ENCODE measurements at regions not wholly inside any gene's neighbourhood (a gene's known extent, or its start where the extent isn't known, plus 50 kb on each side); places are given as distances from the start of the nearest gene placed in this dataset.

- TF ChIP-seq CTCF (IDR thresholded peaks at IDR 0.05) (no peak), POLR2A (IDR thresholded peaks at IDR 0.05) (no peak), POLR2AphosphoS5 (IDR thresholded peaks at IDR 0.05) (no peak)
- WGBS = 93% methylated on average over 3 of the region's 3 CpGs
- no peaks in the 10 kb centered on the region for H3K4me1 ChIP-seq (replicated peaks)
- intact Hi-C loops (cut with DNase I) = no loop called here
- no peaks in the 10 kb centered on the region for H3K9me3 ChIP-seq
- H3K27ac ChIP-seq = no peak overlapping the region
- no peaks in the 10 kb centered on the region for H3K27me3 ChIP-seq (replicated peaks; ENCODE audit: insufficient read depth)
- no peak for DNase-seq (ENCODE audit: low spot score)
- H3K36me3 ChIP-seq = no peaks in the 10 kb centered on the region
- no peak overlapping the region for H3K4me3 ChIP-seq
Measured at GRCh38 chr14:65849091-65849490, 436.6 kb downstream of the FUT8 start.

GRCh38 chr14:65849558-65849957, 437.0 kb downstream of the FUT8 start:
- intact Hi-C loops (cut with DNase I) = no loop called here

GRCh38 chr14:65850429-65851135, 438.1 kb downstream of the FUT8 start:
- Histone ChIP-seq H3K27me3 (replicated peaks; ENCODE audit: insufficient read depth) (no peaks in the 10 kb centered on the region), H3K4me3 (no peak overlapping the region), H3K4me1 (replicated peaks) (no peaks in the 10 kb centered on the region), H3K36me3 (no peaks in the 10 kb centered on the region), H3K9me3 (no peaks in the 10 kb centered on the region), H3K27ac (no peak overlapping the region)
- intact Hi-C loops (cut with DNase I) = no loop called here
- DNase-seq (ENCODE audit: low spot score) = no peak
- WGBS = 84% methylated on average over 10 of the region's 10 CpGs
- TF ChIP-seq CTCF (IDR thresholded peaks at IDR 0.05) = no peak
- TF ChIP-seq POLR2A (IDR thresholded peaks at IDR 0.05) = no peak
- no peak for TF ChIP-seq POLR2AphosphoS5 (IDR thresholded peaks at IDR 0.05)

More at GRCh38 chr14:65849558-65849957, 437.0 kb downstream of the FUT8 start:
- Histone ChIP-seq H3K4me1 (replicated peaks) (no peaks in the 10 kb centered on the region), H3K4me3 (no peak overlapping the region), H3K36me3 (no peaks in the 10 kb centered on the region), H3K9me3 (no peaks in the 10 kb centered on the region), H3K27ac (no peak overlapping the region), H3K27me3 (replicated peaks; ENCODE audit: insufficient read depth) (no peaks in the 10 kb centered on the region)
- no peak for TF ChIP-seq POLR2AphosphoS5 (IDR thresholded peaks at IDR 0.05)
- TF ChIP-seq CTCF (IDR thresholded peaks at IDR 0.05) = no peak
- TF ChIP-seq POLR2A (IDR thresholded peaks at IDR 0.05) = no peak
- 70% methylated on average over 2 of the region's 2 CpGs for WGBS
- DNase-seq (ENCODE audit: low spot score) = no peak

- Histone ChIP-seq H3K9me3 (no peaks in the 10 kb centered on the region), H3K36me3 (no peaks in the 10 kb centered on the region), H3K4me1 (replicated peaks) (no peaks in the 10 kb centered on the region), H3K27me3 (replicated peaks; ENCODE audit: insufficient read depth) (no peaks in the 10 kb centered on the region), H3K4me3 (no peak overlapping the region), H3K27ac (no peak overlapping the region)
- intact Hi-C loops (cut with DNase I) = no loop called here
- no peak for TF ChIP-seq POLR2A (IDR thresholded peaks at IDR 0.05)
- TF ChIP-seq POLR2AphosphoS5 (IDR thresholded peaks at IDR 0.05) = no peak
- no peak for TF ChIP-seq CTCF (IDR thresholded peaks at IDR 0.05)
- WGBS = 34% methylated on average over 2 of the region's 2 CpGs
- no peak for DNase-seq (ENCODE audit: low spot score)
Measured at GRCh38 chr14:65852689-65853088, 440.2 kb downstream of the FUT8 start.

GRCh38 chr14:65853407-65853955, 441.0 kb downstream of the FUT8 start:
- no peak for DNase-seq (ENCODE audit: low spot score)
- no peak overlapping the region for H3K4me3 ChIP-seq
- H3K36me3 ChIP-seq = no peaks in the 10 kb centered on the region
- no peaks in the 10 kb centered on the region for H3K27me3 ChIP-seq (replicated peaks; ENCODE audit: insufficient read depth)
- H3K27ac ChIP-seq = no peak overlapping the region
- 73% methylated on average over 7 of the region's 7 CpGs for WGBS
- intact Hi-C loops (cut with DNase I) = no loop called here
- H3K9me3 ChIP-seq = no peaks in the 10 kb centered on the region
- TF ChIP-seq POLR2AphosphoS5 (IDR thresholded peaks at IDR 0.05) (no peak), CTCF (IDR thresholded peaks at IDR 0.05) (no peak), POLR2A (IDR thresholded peaks at IDR 0.05) (no peak)
- no peaks in the 10 kb centered on the region for H3K4me1 ChIP-seq (replicated peaks)
